ENCODE measurements at regions not wholly inside any gene's neighbourhood (a gene's known extent, or its start where the extent isn't known, plus 50 kb on each side); places are given as distances from the start of the nearest gene placed in this dataset.

GRCh38 chr16:14341324-14342225 lies 270.5 kb downstream of the MRTFB start:
- DNase-seq (no peak), ATAC-seq (no peak)
- intact Hi-C loops (cut with DNase I, micrococcal nuclease) = no loop called here

- intact Hi-C loops (cut with DNase I, micrococcal nuclease) = no loop called here
- no peak for DNase-seq
- no peak for ATAC-seq
These were observed 268.6 kb downstream of the MRTFB start for GRCh38 chr16:14339694-14340093.

GRCh38 chr16:14338969-14339368 lies 267.9 kb downstream of the MRTFB start:
- ATAC-seq = no peak
- intact Hi-C loops (cut with DNase I, micrococcal nuclease) = no loop called here

DNA sequence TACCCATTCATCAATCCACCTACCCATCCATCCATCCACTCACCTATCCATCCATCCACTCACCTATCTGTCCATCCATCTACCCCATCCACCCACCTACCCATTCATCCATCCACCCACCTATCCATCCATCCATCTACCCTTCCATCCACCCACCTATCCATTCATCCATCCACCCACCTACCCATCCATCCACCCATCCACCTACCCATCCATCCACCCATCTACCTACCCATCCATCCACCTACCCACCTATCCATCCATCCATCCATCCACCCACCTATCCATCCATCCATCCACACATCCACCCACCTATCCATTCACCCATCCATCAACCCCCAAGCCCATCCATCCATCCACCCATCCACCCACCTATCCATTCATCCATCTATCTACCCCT lies 267.1 kb downstream of the MRTFB start:
- intact Hi-C loops (cut with DNase I, micrococcal nuclease) = no loop called here
- DNase-seq (no peak), ATAC-seq (no peak)

More at GRCh38 chr16:14338969-14339368, 267.9 kb downstream of the MRTFB start:
- no peak for DNase-seq

- intact Hi-C loops (cut with DNase I, micrococcal nuclease) = no loop called here
- no peak for DNase-seq
- no peak for ATAC-seq
These were observed 266.4 kb downstream of the MRTFB start for GRCh38 chr16:14337303-14338191.

DNA sequence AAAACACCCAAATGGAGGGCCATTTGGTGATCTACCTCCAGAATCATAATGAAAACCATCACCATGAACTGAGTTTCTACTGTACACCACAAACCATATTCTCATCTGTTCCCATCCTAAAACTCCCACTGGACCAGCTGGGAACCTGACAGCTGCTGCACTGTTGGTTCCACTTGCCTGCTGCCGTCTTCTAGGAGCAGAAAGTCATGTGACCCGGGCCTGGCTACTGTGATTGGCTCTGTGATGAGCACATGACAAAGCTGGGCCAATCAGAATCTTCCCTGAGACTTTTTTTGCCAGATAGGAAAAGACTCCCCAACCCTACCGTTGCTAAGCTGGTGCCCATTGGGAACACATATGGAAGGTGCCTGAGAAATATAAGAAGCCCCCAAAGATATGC lies 264.2 kb downstream of the MRTFB start:
- intact Hi-C loops (cut with DNase I, micrococcal nuclease) = no loop called here
- ATAC-seq (no peak), DNase-seq (no peak)

- intact Hi-C loops (cut with DNase I, micrococcal nuclease) = no loop called here
- no peak for ATAC-seq
These were observed 263.4 kb downstream of the MRTFB start for GRCh38 chr16:14334366-14335080.

GRCh38 chr16:14333361-14333760 lies 262.2 kb downstream of the MRTFB start:
- ATAC-seq (no peak), DNase-seq (no peak)
- intact Hi-C loops (cut with DNase I, micrococcal nuclease) = no loop called here

More at GRCh38 chr16:14334366-14335080, 263.4 kb downstream of the MRTFB start:
- DNase-seq = no peak

- DNase-seq = no peak
- no peak for ATAC-seq
- intact Hi-C loops (cut with DNase I, micrococcal nuclease) = no loop called here
These were observed 259.9 kb downstream of the MRTFB start for GRCh38 chr16:14331020-14331419.

DNA sequence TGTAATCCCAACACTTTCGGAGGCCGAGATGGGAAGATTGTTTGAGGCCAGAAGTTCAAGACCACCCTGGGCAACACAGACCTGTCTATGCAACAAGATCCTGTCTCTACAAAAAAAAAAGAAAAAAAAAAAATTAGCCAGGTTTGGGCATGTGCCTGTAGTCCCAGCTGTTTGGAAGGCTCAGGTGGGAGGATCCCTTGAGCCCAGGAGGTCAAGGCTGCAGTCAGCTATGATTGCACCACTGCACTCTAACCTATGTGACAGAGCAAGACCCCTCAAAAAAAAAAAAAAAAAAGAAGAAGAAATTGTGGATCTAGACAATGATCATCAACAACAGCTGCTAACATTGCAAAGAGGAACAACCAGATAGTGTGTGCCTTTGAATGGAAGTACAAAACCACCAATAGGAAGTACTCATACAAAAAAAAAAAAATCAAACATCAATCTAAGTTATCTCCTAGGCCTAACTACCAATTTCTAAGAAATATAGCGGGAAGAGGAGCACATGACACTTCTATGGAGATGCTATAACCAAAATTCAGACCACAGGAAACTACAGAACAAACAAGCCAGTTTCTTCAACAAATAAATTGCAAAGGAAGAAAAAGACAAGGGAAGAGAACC lies 258.7 kb downstream of the MRTFB start:
- ATAC-seq (no peak), DNase-seq (no peak)
- intact Hi-C loops (cut with DNase I, micrococcal nuclease) = no loop called here

DNA sequence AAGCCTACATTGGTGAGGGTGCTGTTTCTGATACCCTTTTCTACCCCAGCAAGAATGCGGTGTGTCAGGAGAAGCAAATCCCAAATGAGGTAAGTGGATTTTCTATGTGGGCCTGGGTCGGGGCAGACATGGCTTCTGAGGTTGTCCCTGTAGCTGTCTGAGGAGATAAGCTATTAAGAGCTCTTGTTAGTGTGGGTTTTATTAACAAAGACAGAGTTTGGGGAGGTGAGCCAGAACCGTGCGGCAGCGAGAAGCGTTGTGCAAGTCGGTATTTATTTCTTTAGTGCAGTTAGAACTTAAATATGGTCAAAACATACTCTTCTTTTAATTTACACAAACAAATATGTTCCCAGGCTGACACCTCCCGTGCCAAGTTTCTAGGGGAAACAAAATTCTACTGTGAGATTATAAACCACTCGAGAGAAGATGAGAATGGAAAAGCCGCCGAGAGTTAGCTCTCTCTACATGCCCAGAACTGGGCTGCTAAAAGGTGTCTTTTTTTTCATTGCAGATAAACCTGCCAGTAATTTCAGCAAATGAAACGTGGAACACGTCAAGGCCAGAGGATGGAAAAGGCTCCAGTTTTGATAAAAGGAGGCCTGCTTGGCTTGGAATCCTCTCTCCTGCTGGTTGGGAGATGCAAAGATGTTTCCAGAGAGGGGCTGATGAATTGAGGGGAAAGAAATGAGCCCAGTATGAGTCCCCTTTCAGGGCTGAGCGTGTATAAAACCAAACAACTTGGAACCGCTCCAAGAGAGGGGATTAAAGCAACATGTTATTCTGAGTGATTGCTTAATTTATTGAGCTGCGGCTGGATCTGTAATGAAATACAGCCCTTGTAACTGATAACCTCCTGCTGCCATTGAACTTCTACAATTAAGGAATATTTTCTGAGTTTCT lies 254.6 kb downstream of the MRTFB start:
- intact Hi-C loops (cut with DNase I, micrococcal nuclease) = no loop called here
- DNase-seq (no peak), ATAC-seq (no peak)

DNA sequence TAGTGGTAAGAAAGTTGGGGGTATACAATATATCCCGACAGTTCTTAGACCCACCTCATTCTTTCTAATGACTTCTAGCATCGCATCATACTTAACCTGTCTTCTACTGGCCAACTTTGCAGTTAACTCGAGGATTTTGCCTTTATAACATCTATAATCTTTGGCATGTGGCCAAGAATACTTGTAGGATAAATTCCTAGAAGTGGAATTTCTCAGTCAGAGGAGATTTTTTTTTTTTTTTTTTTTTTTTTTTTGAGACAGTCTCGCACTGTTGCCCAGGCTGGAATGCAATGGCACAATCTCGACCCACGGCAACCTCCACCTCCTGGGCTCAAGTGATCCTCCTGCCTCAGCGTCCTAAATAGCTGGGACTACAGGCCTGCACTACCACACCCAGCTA lies 253.5 kb downstream of the MRTFB start:
- DNase-seq (no peak), ATAC-seq (no peak)
- intact Hi-C loops (cut with DNase I, micrococcal nuclease) = no loop called here

DNA sequence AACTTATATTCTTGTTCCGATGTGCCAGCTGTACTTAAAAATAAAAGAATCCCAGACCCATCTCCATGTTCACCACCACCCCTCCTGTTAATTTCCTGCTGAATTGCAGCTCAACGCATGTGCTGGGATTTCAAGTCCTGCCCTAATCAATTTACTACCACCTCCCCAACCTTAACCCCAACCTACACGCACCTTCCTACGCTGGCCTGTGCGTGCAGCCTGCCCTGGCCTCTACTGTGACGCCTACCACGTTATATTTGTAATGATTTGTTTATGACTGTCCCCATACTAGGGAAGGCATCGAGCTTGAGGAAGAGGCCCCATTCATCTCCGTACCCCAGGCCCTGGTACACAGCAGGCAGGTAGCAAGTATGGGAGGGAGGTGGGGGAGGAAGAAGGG lies 251.1 kb downstream of the MRTFB start:
- intact Hi-C loops (cut with DNase I, micrococcal nuclease) = no loop called here
- ATAC-seq (no peak), DNase-seq (no peak)

DNA sequence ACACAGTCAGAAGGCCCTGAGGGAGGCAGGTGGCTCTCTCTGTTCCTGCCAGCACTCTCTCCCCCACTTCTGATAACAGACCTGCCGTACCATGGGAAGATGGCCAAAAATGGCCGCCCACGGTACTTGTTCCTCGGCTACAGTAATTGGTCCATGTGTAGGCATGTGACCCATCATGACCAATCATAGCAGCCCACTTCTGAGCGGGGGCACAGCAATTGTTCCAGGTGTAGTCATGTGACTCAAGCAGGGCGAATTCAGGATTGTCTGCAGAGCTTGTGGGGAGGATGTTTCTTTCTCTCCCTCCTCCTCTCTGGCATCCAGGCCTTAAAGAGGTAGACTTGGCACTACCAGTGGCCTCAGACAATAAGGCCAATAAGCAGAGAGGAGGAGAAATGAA lies 250.4 kb downstream of the MRTFB start:
- ATAC-seq = no peak
- DNase-seq = no peak
- intact Hi-C loops (cut with DNase I, micrococcal nuclease) = no loop called here

- intact Hi-C loops (cut with DNase I, micrococcal nuclease) = no loop called here
- ATAC-seq = no peak
These were observed 249.3 kb downstream of the MRTFB start for GRCh38 chr16:14320406-14320805.

More at GRCh38 chr16:14320406-14320805, 249.3 kb downstream of the MRTFB start:
- no peak for DNase-seq
